Sigmoid colon (tissue), 6 donors: ENCODE measurements at regions not wholly inside any gene's neighbourhood (a gene's known extent, or its start where the extent isn't known, plus 50 kb on each side); places are given as distances from the start of the nearest gene placed in this dataset.

Source experiments
- DNase-seq: peaks from one replicate; pipeline ENCODE4 v3.0.0-alpha.2; 2019
- H3K27ac ChIP-seq, 4 donors: fragments of 200-600 bp; sonication (generic); one replicate each; pipeline ENCODE4 v1.5.1; 2016 to 2019; ENCODE audit warnings: mild to moderate bottlenecking in 1 of 4
- H3K27me3 ChIP-seq, 3 donors: fragments of 200-600 bp; sonication (generic); one replicate each; pipeline ENCODE4 v1.5.1; 2019; ENCODE audit warnings: mild to moderate bottlenecking in 1 of 3
- H3K36me3 ChIP-seq, 4 donors: fragments of 200-600 bp; sonication (generic); one replicate each; pipeline ENCODE4 v1.5.1; 2016 to 2019
- H3K4me1 ChIP-seq, 4 donors: fragments of 200-600 bp; sonication (generic); one replicate each; pipeline ENCODE4 v1.5.1; 2017 to 2019
- H3K4me3 ChIP-seq, 4 donors: fragments of 200-600 bp; sonication (generic); one replicate each; pipeline ENCODE4 v1.5.1; 2017 to 2019; ENCODE audit warnings: mild to moderate bottlenecking in 2 of 4, moderate library complexity in 1 of 4
- H3K9me3 ChIP-seq, 4 donors: fragments of 200-600 bp in 3 of 4; sonication (generic) in 3 of 4; one replicate each; pipeline versions ENCODE4 v1.5.1 to v1.6.1; 2013 to 2019
- CTCF ChIP-seq, 4 experiments: fragments of 450-650 bp in 3 of 4; fragments of 200-600 bp in 1 of 4; IDR thresholded peaks; one replicate each; pipeline ENCODE4 v1.5.1; 2016 to 2019; ENCODE audit warnings: antibody characterized with exemption in 4 of 4, mild to moderate bottlenecking in 3 of 4, moderate library complexity in 2 of 4
- EP300 ChIP-seq, 4 donors: sonication (generic); formaldehyde crosslinking; IDR thresholded peaks; one replicate each; pipeline ENCODE4 v1.6.1; 2017; ENCODE audit warnings: antibody characterized with exemption in 4 of 4
- POLR2A ChIP-seq, 2 donors: fragments of 450-650 bp; IDR thresholded peaks; one replicate each; pipeline ENCODE4 v1.6.1; 2016; ENCODE audit warnings: antibody characterized with exemption in 2 of 2, mild to moderate bottlenecking in 2 of 2, moderate library complexity in 2 of 2
- POLR2AphosphoS5 ChIP-seq, 4 donors: sonication (generic); formaldehyde crosslinking; IDR thresholded peaks; one replicate each; pipeline ENCODE4 v1.6.1; 2017; ENCODE audit warnings: antibody characterized with exemption in 4 of 4
- WGBS, 2 donors: extraction: QIAGEN DNeasy Blood & Tissue Kit; methylation state at CpG; one replicate each; pipeline ENCODE4 v1.1.7; 2013; 5-methylcytosine and 5-hydroxymethylcytosine counted together
- intact Hi-C: fragments of 100-400 bp; cut with DNase I; formaldehyde crosslinking; loops from one replicate; pipeline ENCODE4 v1.15.1; 2023
- donor health status: healthy with polysubstance abuse.
- donor health status: healthy.

- 83 to 84% methylated on average over 4 of the region's 4 CpGs for WGBS, 2 donors
- DNase-seq: no peak
- Histone ChIP-seq H3K27me3 (no peaks in the 10 kb centered on the region), H3K9me3 (no peaks in the 10 kb centered on the region), H3K4me3 (no peak overlapping the region), H3K36me3 (no peaks in the 10 kb centered on the region), H3K4me1 (no peaks in the 10 kb centered on the region), H3K27ac (no peak overlapping the region)
- intact Hi-C loops: no loop called here
- TF ChIP-seq POLR2A (IDR thresholded peaks at IDR 0.05) (no peak), CTCF (IDR thresholded peaks at IDR 0.05) (no peak), EP300 (IDR thresholded peaks at IDR 0.05) (no peak), POLR2AphosphoS5 (IDR thresholded peaks at IDR 0.05) (no peak)
Measured at GRCh38 chr5:35377653-35378052, 147.4 kb upstream of the PRLR start.

- intact Hi-C loops: no loop called here
- no peaks in the 10 kb centered on the region for H3K9me3 ChIP-seq
- no peaks in the 10 kb centered on the region for H3K4me1 ChIP-seq
- no peaks in the 10 kb centered on the region for H3K36me3 ChIP-seq
- no peaks in the 10 kb centered on the region for H3K27me3 ChIP-seq
- TF ChIP-seq CTCF (IDR thresholded peaks at IDR 0.05) (no peak), EP300 (IDR thresholded peaks at IDR 0.05) (no peak), POLR2AphosphoS5 (IDR thresholded peaks at IDR 0.05) (no peak), POLR2A (IDR thresholded peaks at IDR 0.05) (no peak)
- no peak overlapping the region for H3K4me3 ChIP-seq
- DNase-seq: no peak
- no peak overlapping the region for H3K27ac ChIP-seq
Measured at GRCh38 chr5:35374584-35374983, 144.3 kb upstream of the PRLR start.

DNA sequence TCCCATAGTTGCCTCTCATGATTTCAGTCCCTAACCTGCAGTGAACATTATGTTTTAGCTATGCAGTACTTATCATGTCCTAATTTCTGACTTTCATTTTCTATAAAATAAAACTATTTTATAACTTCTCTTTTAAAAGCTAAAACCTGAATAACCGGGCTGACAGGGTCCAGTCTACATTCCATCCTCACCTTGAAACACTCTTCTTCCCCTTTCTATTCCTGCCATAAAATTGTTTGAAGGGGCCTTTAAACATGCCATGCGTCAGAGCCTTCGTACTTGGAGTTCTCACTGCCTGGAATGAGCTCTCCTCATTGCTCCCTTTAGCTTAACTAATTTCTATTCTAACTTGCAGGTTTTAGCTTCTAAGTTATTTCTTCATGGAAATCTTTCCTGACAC is 143.0 kb upstream of the PRLR start:
- H3K27me3 ChIP-seq: no peaks in the 10 kb centered on the region
- no peak for DNase-seq
- H3K27ac ChIP-seq: no peak overlapping the region
- H3K4me3 ChIP-seq: no peak overlapping the region
- intact Hi-C loops: no loop called here
- no peaks in the 10 kb centered on the region for H3K4me1 ChIP-seq
- H3K36me3 ChIP-seq: no peaks in the 10 kb centered on the region
- H3K9me3 ChIP-seq: no peaks in the 10 kb centered on the region
- TF ChIP-seq EP300 (IDR thresholded peaks at IDR 0.05) (no peak), CTCF (IDR thresholded peaks at IDR 0.05) (no peak), POLR2A (IDR thresholded peaks at IDR 0.05) (no peak), POLR2AphosphoS5 (IDR thresholded peaks at IDR 0.05) (no peak)
- WGBS, 2 donors: 20 to 65% methylated on average over 3 of the region's 3 CpGs

DNA sequence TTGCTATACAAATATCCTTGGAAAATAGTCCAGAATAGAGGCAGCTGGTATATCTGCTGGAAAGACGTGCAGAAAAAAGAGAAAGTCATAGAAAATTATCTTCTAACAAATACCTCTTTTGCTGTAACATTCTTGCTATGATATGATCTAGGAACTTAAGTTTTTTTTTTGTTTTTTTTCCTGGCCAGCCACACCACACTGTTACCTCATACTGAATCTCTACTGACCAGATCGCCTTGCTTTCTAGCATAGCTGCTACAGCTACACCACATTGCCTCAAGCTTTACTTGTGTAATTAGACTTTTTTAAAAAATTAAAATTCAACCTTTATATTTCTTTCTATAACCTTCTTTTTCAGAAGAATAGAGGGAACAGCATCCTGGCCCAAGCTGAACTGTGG is 142.2 kb upstream of the PRLR start:
- TF ChIP-seq EP300 (IDR thresholded peaks at IDR 0.05): no peak
- no peak for TF ChIP-seq POLR2A (IDR thresholded peaks at IDR 0.05)
- TF ChIP-seq CTCF (IDR thresholded peaks at IDR 0.05): no peak
- no peak for TF ChIP-seq POLR2AphosphoS5 (IDR thresholded peaks at IDR 0.05)
- Histone ChIP-seq H3K27me3 (no peaks in the 10 kb centered on the region), H3K36me3 (no peaks in the 10 kb centered on the region), H3K9me3 (no peaks in the 10 kb centered on the region), H3K4me1 (no peaks in the 10 kb centered on the region), H3K4me3 (no peak overlapping the region), H3K27ac (no peak overlapping the region)
- DNase-seq: no peak
- intact Hi-C loops: no loop called here
- 28 to 60% methylated on average over 2 of the region's 2 CpGs for WGBS, 2 donors

GRCh38 chr5:35371951-35372426 is 141.7 kb upstream of the PRLR start:
- WGBS, 2 donors: 16 to 59% methylated on average over 1 of the region's 1 CpG
- H3K4me3 ChIP-seq: no peak overlapping the region
- DNase-seq: no peak
- H3K27ac ChIP-seq: no peak overlapping the region
- no peaks in the 10 kb centered on the region for H3K27me3 ChIP-seq
- H3K36me3 ChIP-seq: no peaks in the 10 kb centered on the region
- H3K9me3 ChIP-seq: no peaks in the 10 kb centered on the region
- TF ChIP-seq POLR2AphosphoS5 (IDR thresholded peaks at IDR 0.05) (no peak), POLR2A (IDR thresholded peaks at IDR 0.05) (no peak), CTCF (IDR thresholded peaks at IDR 0.05) (no peak), EP300 (IDR thresholded peaks at IDR 0.05) (no peak)
- H3K4me1 ChIP-seq: no peaks in the 10 kb centered on the region
- intact Hi-C loops: no loop called here
